Omental fat pad (tissue), 3 donors: ENCODE measurements at regions not wholly inside any gene's neighbourhood (a gene's known extent, or its start where the extent isn't known, plus 50 kb on each side); places are given as distances from the start of the nearest gene placed in this dataset.

Experiments
- ATAC-seq: fragments of 150-250 bp; one replicate; pipeline ENCODE4 v1.9.1; 2016; ENCODE audit warnings: mild to moderate bottlenecking, moderate library complexity; ENCODE audit not compliant: low FRiP score
- DNase-seq: peaks from one replicate; pipeline ENCODE4 v3.0.0-alpha.2; 2019; ENCODE audit warnings: low spot score
- CTCF ChIP-seq, 3 donors: fragments of 450-650 bp; IDR thresholded peaks; one replicate each; pipeline ENCODE4 v1.5.1; 2016 to 2017; ENCODE audit warnings: antibody characterized with exemption in 3 of 3, mild to moderate bottlenecking in 3 of 3, moderate library complexity in 2 of 3

GRCh38 chr16:86393907-86394626 is 116.3 kb upstream of the FOXF1 start:
- DNase-seq (no peak), ATAC-seq (no peak)
- no peak for TF ChIP-seq CTCF (IDR thresholded peaks at IDR 0.05)

GRCh38 chr16:86395477-86395876 is 114.8 kb upstream of the FOXF1 start:
- DNase-seq = no peak
- no peak for ATAC-seq

GRCh38 chr16:86396422-86396821 is 113.9 kb upstream of the FOXF1 start:
- no peak for ATAC-seq
- DNase-seq = no peak
- no peak for TF ChIP-seq CTCF (IDR thresholded peaks at IDR 0.05)

More at GRCh38 chr16:86395477-86395876, 114.8 kb upstream of the FOXF1 start:
- TF ChIP-seq CTCF (IDR thresholded peaks at IDR 0.05) = no peak

GRCh38 chr16:86396901-86397311 is 113.4 kb upstream of the FOXF1 start:
- no peak for TF ChIP-seq CTCF (IDR thresholded peaks at IDR 0.05)

GRCh38 chr16:86398201-86398600 is 112.1 kb upstream of the FOXF1 start:
- no peak for DNase-seq

More at GRCh38 chr16:86396901-86397311, 113.4 kb upstream of the FOXF1 start:
- ATAC-seq (no peak), DNase-seq (no peak)

GRCh38 chr16:86398622-86399021 is 111.7 kb upstream of the FOXF1 start:
- no peak for TF ChIP-seq CTCF (IDR thresholded peaks at IDR 0.05)
- ATAC-seq (no peak), DNase-seq (no peak)

More at GRCh38 chr16:86398201-86398600, 112.1 kb upstream of the FOXF1 start:
- TF ChIP-seq CTCF (IDR thresholded peaks at IDR 0.05) = no peak
- ATAC-seq = no peak

- ATAC-seq (no peak), DNase-seq (no peak)
- TF ChIP-seq CTCF (IDR thresholded peaks at IDR 0.05) = no peak
These were observed 109.2 kb upstream of the FOXF1 start for GRCh38 chr16:86401126-86401525.
